HT1080 (cell line): ENCODE measurements at regions not wholly inside any gene's neighbourhood (a gene's known extent, or its start where the extent isn't known, plus 50 kb on each side); places are given as distances from the start of the nearest gene placed in this dataset.

Experiments
- DNase-seq: peaks from one replicate; pipeline ENCODE4 v3.0.0-alpha.2; 2015; ENCODE audit warnings: low read depth

DNA sequence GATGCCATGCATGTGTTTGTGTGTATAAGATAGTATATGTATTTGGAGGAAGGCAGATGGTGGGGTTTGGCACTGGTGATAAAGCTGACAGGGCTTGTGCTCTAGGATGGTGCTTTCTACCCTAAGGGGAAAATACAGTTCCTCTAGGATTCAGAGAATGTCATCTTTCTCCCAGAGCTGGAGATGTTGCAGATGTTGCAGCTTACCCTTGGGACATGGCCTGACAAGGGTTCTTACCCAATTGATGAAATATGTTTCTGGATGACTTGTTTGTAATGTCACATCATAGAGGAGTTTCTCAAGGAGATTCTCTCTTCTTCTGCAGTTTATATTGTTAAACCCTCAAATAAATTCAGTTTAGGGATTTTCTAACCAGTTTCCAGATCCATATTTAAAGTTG, 52.5 kb upstream of the PITX2 start:
- no peak for DNase-seq

GRCh38 chr4:110676241-110676640, 53.4 kb upstream of the PITX2 start:
- DNase-seq: no peak

DNA sequence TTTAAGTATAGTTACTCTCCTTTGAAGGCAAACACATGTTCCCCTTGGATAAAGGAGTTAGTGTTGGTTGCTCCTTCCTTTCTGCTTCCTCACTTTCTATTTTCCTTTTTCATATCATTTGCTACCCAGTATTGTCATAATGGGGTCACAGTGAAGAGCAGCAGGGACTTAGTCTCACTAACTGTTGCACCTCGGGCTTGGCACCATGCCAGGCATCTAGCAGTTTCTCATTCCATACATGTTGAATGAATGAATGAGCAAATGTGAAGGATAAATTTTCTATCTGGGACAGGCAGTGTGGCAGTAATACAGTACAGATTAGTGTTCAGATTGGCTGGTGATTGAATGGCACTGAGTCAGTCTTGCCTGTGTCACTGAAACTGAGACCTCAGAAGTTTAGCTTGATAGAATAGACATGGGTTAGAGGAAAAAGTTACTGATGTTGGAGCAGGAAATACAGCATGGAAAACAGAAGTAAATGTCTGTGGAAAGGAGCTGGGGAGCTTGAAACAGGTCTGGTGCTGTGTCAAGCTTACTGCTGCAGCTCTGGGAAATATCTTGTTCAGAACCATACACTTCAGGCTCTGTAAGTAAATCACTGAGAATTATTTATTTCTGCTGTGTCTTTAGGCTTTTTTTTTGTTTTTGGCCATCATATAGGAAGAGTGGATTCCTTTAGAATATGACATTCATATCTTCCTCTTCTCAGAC, 55.8 kb upstream of the PITX2 start:
- no peak for DNase-seq

- no peak for DNase-seq
These were observed 57.4 kb upstream of the PITX2 start for GRCh38 chr4:110680265-110680664.

DNA sequence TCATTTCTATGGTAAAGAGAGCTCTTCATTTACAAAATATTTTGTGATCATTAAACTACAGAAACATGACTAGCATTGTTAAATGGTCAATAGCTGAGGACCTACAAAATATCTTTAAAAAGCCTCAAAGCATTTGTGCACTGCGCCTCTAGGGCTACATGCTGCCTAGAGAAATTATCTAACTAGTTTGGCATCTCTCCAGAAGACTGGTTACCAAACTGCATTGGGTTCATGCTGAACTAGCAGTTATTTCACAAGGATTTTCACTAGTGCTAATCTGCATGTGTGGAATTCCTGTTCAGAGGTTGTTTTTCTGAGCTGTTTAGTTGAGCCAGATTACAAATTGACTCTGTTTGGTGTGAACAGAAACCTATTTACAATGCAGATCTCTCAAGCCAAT, 58.5 kb upstream of the PITX2 start:
- no peak for DNase-seq

DNA sequence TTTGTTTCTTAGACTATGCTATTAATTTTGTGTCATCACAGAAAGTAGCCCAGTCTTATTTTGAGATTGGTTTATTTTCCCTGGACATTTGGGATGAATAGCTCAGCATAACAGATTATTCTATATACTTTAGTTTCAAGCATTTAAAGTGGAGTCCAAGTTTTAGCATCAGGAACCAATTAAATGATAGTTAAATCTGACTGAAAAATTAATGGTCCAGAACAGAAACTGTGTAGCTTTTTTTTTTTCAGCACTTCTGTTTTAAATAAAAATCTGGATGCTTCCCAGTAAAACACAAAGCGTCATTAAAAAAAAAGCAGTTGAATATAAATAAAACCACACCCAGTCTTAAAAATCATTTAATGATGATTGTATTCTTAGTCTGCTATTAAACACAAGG, 59.4 kb upstream of the PITX2 start:
- DNase-seq: no peak

- no peak for DNase-seq
These were observed 60.7 kb upstream of the PITX2 start for GRCh38 chr4:110683601-110684000.

DNA sequence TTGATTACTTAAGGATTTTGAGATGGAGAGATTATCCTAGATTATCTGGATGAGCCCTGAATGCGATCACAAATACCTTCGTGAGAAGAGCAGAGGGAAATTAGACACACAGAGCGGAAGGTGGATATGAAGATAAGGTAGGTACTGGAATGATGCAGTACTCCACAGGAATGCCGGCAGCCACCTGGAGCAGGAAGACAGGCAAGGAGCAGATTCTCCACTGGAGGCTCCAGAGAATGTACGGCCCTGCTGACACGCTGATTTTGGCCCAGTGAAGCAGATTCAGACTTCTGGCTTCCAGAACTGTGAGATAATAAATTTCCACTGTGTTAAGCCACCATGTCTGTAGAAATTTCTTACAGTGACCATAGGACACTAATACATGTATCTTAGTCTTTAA, 79.4 kb upstream of the PITX2 start:
- DNase-seq: no peak

DNA sequence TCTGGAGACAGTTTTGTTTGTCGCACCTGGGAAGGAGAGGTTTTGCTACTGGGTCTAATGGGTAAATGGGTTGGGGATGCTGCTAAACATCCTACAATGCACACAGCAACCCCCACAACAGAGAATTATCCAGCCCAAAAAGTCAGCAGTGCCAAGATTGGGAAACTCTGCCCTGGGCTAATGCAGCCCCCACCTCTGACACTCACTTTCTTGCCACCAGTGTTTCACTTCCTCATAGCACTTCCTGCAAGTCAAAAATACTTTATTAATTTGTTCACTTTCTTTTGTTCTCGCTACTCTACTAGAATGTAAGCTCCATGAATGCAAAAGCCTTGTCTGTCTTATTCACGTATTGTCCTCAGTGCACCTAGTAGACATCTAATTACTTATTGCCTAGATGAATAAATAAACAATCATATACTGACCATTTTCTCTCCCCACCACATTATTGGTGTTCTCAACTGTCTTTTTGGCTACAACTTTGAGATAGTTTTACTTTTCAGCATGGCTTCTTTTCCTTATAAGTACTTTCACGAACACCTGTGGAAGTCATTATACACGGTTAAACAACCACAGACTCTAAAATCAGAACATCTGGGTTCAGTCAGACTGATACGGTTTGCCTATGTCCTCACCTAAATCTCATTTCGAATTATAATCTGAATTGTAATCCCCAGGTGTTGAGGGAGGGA, 82.0 kb upstream of the PITX2 start:
- DNase-seq: no peak

DNA sequence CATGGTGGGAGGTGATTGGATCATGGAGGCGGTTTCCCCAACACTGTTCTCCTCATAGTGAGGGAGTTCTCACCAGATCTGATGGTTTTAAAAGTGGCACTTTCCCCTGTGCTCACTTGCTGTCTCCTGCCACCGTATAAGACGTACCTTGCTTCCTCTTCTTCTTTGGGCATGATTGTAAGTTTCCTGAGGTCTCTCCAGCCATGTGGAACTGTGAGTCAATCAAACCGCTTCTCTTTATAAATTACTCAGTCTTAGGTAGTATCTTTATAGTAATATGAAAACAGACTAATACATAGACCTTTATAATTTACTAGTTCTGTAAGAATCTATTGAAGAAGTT, 82.5 kb upstream of the PITX2 start:
- DNase-seq: no peak

- peak; percentile 2 for DNase-seq
These were observed 87.2 kb upstream of the PITX2 start for GRCh38 chr4:110710070-110710469.

GRCh38 chr4:110712486-110712885, 89.6 kb upstream of the PITX2 start:
- no peak for DNase-seq

DNA sequence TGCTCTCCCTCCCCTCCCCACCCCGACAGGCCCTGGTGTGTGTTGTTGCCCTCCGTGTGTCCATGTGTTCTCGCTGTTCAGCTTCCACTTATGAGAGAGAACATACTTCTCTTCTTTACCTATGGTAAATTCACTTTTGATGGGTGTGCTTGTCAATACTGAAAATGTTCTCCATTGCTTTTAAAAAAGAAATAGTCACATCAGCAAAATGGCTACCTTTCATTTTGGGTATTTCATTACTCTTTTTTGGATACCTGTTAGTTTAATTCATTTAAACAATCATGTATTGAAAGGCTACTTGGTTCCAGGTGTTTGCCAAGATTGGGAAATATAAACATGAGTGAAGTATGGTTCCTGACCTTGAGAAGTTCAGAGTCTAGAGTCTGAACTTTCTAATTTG, 107.4 kb upstream of the PITX2 start:
- DNase-seq: no peak

- DNase-seq: peak; percentile 43
These were observed 111.0 kb upstream of the PITX2 start for GRCh38 chr4:110733901-110734300.

DNA sequence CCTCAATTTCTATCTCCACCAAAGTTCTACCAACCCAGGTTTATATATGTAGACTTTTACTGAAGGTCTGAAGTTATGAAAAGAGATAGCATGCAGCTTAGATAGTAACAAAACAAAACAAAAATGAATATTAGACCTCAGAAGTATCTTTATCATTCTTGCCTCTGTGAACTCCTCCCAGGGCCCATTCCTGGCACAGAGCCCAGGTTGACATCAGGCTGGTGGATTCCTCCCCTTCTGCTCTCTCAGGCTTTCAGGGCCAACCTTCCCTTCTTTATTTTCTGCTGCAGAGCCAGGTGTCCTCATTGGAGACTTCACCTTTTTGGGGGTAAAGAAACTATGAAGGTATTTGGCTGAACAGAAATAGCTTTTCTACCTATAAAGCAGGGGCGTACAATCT, 112.8 kb upstream of the PITX2 start:
- no peak for DNase-seq

DNA sequence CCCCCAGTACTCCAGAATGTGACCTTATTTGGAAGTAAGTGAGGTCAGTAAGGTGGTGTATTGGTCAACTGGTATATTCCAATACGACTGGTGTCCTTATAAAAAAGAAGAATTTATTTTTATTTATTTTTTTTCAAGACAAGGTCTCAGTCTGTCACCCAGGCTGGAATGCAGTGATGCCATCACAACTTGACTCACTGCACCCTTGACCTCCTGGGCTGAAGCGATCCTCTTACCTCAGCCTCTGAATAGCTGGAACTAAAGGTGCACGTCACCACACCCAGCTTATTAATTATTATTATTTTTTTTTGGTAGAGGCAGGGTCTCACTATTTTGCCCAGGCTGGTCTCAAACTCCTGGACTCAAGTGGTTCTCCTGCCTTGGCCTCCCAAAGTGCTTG, 115.1 kb upstream of the PITX2 start:
- peak; percentile 6 for DNase-seq

- DNase-seq: peak; percentile 65
These were observed 119.3 kb upstream of the PITX2 start for GRCh38 chr4:110742143-110742542.

DNA sequence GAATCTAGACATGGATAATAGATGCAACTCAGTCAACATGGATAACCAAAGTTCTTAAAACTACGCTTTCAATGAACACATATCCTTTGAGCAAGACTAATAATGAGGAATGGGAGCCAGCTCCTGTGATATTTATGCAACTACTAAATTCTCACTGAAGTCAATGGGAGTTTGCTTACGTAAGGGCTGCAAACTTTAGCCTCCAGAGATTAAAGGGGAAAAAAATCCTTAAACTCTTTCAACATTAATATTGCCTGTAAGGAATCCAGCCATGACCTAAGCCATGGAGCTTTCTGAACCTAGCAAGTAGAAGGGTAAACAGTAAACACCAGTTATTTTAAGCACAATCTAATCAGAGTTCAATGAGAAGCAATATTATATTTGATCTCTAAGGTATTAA, 125.2 kb upstream of the PITX2 start:
- DNase-seq: no peak

GRCh38 chr4:110751183-110751582, 128.3 kb upstream of the PITX2 start:
- no peak for DNase-seq

DNA sequence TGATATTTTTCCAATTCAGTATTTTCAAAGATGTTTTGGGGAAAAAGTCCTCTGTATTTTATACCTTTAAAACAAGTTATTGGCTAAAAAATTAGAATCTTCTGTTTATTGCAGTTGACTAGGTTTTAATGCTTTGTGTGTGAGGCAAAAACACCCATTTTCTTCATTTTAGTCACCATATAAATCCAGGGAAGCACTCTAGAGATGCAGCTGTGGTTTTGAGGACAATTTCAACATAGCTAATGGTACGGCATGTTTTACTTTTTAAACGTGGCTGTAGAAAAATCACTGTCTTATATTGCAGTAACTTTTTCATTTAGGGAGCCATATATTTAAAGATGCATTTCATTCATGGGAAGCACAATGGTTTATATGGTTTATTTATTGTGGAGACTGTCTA, 129.1 kb upstream of the PITX2 start:
- no peak for DNase-seq

GRCh38 chr4:110753466-110753865, 130.6 kb upstream of the PITX2 start:
- no peak for DNase-seq

GRCh38 chr4:110754716-110755115, 131.8 kb upstream of the PITX2 start:
- peak; percentile 35 for DNase-seq

GRCh38 chr4:110769578-110769977, 146.7 kb upstream of the PITX2 start:
- DNase-seq: no peak
